Ovary (tissue), 7 donors: ENCODE measurements at regions not wholly inside any gene's neighbourhood (a gene's known extent, or its start where the extent isn't known, plus 50 kb on each side); places are given as distances from the start of the nearest gene placed in this dataset.

ENCODE experiments used
- DNase-seq, 5 donors: peaks; one replicate each; pipeline ENCODE4 v3.0.0-alpha.2; 2019 to 2020
- H3K27ac ChIP-seq, 2 donors: fragments of 200-600 bp; one replicate each; pipeline versions ENCODE4 v1.5.1 to v1.8.0; 2019 to 2022
- H3K27me3 ChIP-seq: fragments of 200-600 bp; one replicate; pipeline ENCODE4 v1.8.0; 2022
- H3K36me3 ChIP-seq: fragments of 200-600 bp; sonication (generic); one replicate; pipeline ENCODE4 v1.5.1; 2019
- H3K4me1 ChIP-seq: one replicate; pipeline ENCODE4 v1.8.1; 2013; ENCODE audit warnings: mild to moderate bottlenecking, moderate library complexity; ENCODE audit not compliant: insufficient read depth
- H3K4me3 ChIP-seq: fragments of 200-600 bp; sonication (generic); one replicate; pipeline ENCODE4 v1.5.1; 2017
- H3K9me3 ChIP-seq, 2 donors: fragments of 200-600 bp in 1 of 2; sonication (generic) in 1 of 2; one replicate each; pipeline versions ENCODE4 v1.5.1 to v1.8.1; 2013 to 2019; ENCODE audit warnings: mild to moderate bottlenecking in 1 of 2, moderate library complexity in 1 of 2
- EP300 ChIP-seq: sonication (generic); formaldehyde crosslinking; IDR thresholded peaks from one replicate; pipeline ENCODE4 v1.6.1; 2017; ENCODE audit warnings: antibody characterized with exemption
- POLR2A ChIP-seq: fragments of 450-650 bp; IDR thresholded peaks from one replicate; pipeline ENCODE4 v1.6.1; 2017; ENCODE audit warnings: antibody characterized with exemption, mild to moderate bottlenecking, moderate library complexity
- WGBS, 3 donors: extraction: QIAGEN DNeasy Blood & Tissue Kit in 1 of 3; methylation state at CpG; one replicate each; pipeline versions ENCODE4 v1.1.5 to v1.1.7; 2013 to 2017; 5-methylcytosine and 5-hydroxymethylcytosine counted together
- intact Hi-C, 4 donors: fragments of 100-400 bp; cut with DNase I; formaldehyde crosslinking; loops; one replicate each; pipeline versions ENCODE4 v1.11.0 to v1.15.1; 2022 to 2023
- TF ChIP-seq, protein P1 (sequence below), 3 donors: fragments of 450-650 bp in 2 of 3; fragments of 200-600 bp in 1 of 3; IDR thresholded peaks; one replicate each; pipeline versions ENCODE4 v1.5.1 to v1.8.0; 2016 to 2022; ENCODE audit warnings: antibody characterized with exemption in 3 of 3, mild to moderate bottlenecking in 1 of 3
- donor health status: DM: no; HTN: no; CAD: no; lungs with moderate emphysema.
- donor health status: DM: no; HTN: no; CAD: no.
- donor health status: Bipolar disorder and iron deficiency.
- donor health status: DM: no; HTN: no; CAD: no.
- donor health status: DM: yes; HTN: yes; CAD: no.

DNA sequence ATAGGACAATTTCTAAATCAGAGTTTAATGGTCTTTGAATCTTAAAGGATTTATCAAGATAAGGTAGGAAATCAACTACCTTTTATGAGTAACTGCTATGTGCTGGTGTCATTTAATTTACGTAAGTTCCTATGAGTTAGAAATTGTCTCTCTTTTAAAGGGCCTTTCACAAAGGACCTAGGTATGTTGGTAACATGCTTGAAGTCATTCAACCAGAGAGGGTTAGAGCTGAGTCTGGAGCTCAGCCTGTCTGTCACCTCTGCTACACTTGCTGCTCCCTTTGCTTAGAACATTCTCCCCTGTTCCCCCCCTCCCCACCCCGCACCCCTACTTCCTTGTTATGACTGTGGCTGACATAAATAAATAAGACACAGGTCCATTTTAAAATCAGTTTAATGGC is 190.3 kb upstream of the SEMA6A start:
- intact Hi-C loops, result no loop called here
- 94 to 99% (median 94%) methylated on average over 2 of the region's 2 CpGs for WGBS, 3 donors
- Histone ChIP-seq H3K9me3 (no peaks in the 10 kb centered on the region), H3K4me3 (no peak overlapping the region), H3K4me1 (peaks cover 3% of the 10 kb centered on the region), H3K27me3 (no peaks in the 10 kb centered on the region), H3K27ac (no peak overlapping the region), H3K36me3 (no peaks in the 10 kb centered on the region)
- no peak for TF ChIP-seq POLR2A
- TF ChIP-seq, protein P1, sequence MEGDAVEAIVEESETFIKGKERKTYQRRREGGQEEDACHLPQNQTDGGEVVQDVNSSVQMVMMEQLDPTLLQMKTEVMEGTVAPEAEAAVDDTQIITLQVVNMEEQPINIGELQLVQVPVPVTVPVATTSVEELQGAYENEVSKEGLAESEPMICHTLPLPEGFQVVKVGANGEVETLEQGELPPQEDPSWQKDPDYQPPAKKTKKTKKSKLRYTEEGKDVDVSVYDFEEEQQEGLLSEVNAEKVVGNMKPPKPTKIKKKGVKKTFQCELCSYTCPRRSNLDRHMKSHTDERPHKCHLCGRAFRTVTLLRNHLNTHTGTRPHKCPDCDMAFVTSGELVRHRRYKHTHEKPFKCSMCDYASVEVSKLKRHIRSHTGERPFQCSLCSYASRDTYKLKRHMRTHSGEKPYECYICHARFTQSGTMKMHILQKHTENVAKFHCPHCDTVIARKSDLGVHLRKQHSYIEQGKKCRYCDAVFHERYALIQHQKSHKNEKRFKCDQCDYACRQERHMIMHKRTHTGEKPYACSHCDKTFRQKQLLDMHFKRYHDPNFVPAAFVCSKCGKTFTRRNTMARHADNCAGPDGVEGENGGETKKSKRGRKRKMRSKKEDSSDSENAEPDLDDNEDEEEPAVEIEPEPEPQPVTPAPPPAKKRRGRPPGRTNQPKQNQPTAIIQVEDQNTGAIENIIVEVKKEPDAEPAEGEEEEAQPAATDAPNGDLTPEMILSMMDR (IDR thresholded peaks at IDR 0.05), result no peak
- no peak for TF ChIP-seq EP300
- DNase-seq, result no peak

DNA sequence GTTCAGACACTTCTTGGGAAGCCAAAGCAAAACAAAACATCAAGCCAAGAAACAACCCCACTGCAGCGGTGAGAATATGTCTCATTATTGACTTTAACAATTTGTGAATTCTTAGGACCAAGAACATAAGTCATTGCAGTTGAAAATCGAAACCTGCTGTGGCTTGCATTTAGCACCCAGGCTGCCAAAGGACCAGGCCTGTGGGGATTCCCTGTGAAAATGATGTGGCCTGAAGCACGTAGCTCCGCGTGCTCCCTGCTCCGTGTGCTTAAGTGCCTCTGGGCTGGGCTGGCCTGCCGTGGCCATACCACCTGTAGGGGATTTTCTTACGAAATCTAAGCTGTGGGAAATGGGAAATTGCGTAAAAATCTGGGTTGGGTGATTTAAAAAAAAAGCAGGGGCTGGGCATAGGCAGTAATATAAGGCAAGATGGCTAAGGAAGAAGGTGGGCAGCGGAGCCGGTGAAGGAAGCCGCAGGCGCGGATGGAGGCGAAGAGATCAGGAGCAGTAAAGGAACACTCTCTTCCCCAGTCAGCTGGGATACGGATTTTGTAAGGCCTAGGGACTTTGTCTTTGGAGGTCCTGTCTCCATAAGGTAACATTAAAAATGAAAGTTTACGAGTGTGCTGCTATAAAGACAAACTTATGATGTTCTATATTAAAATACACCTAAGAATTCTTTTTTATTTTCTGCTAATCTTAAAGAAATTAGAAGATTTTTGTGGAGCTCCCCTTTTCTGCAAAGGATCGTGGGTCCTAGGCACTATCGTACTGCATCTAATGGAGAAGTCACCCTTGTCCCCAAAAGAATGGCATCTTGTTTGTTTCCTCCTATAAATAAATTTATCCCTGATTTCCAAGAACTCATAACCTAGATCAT is 189.6 kb upstream of the SEMA6A start:
- intact Hi-C loops, result no loop called here
- Histone ChIP-seq H3K27me3 (no peaks in the 10 kb centered on the region), H3K36me3 (no peaks in the 10 kb centered on the region), H3K4me3 (no peak overlapping the region), H3K27ac (no peak overlapping the region), H3K4me1 (peaks cover 3% of the 10 kb centered on the region), H3K9me3 (no peaks in the 10 kb centered on the region)
- WGBS, 3 donors, result 91 to 94% (median 93%) methylated on average over 19 of the region's 19 CpGs
- DNase-seq, result no peak
- TF ChIP-seq POLR2A (no peak), EP300 (no peak)
- TF ChIP-seq, protein P1 (IDR thresholded peaks at IDR 0.05), result no peak

DNA sequence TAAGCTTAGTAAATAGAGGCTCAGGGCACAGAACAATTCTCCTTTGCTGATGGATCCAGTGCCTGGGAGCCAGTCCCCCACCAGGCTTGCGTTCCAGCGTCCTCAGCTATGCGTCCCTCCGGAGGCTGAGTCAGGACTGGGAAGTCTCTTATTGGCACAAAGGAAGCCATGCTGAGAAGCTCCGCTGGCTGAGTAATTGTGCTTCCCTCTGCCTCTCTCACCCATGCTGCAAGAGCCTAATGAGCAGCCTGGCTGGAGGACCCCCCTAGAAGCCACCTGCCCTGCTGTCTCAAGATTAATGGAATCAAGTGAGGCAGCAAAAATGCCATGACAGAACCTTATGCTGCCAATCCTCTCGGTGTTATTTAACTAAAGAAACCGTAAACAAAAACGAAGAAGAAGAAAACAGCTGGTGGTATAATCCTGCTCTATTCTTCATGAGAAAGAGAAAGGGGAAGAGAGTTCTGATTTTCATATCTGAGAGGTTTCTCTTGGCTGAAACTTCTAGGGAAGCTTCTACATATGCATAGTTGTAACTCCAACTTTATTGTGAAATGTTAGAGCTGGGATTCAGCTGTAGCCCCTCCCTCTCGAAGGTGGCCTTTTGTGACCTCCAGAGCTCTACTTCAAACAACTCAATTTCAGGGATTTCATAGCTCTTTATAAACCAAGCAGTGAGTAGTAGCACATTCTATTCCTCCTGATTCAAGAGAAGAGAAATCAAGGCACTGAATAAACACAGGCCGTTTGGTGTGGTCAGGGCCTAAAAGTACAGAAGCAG is 185.4 kb upstream of the SEMA6A start:
- no peaks in the 10 kb centered on the region for H3K36me3 ChIP-seq

DNA sequence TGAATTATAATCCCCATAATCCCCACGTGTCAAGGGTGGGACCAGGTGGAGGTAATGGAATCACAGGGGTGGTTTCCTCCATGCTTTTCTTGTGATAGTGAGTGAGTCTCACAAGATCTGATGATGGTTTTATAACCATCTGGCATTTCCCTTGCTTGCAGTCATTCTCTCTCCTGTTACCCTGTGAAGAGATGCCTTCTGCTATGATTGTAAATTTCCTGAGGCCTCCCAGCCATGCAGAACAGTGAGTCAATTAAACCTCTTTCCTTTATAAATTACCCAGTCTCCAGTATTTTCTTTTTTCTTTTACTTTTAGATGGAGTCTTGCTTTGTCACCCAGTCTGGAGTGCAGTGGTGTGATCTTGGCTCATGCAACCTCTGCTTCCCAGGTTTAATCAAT is 182.7 kb upstream of the SEMA6A start:
- no peaks in the 10 kb centered on the region for H3K27me3 ChIP-seq
- H3K9me3 ChIP-seq, result peaks cover 0 to 3% of the 10 kb centered on the region in 2 donors
- intact Hi-C loops, result no loop called here
- no peak for DNase-seq
- no peaks in the 10 kb centered on the region for H3K4me1 ChIP-seq
- 85 to 96% (median 93%) methylated on average over 1 of the region's 1 CpG for WGBS, 3 donors
- no peak overlapping the region for H3K27ac ChIP-seq
- no peak overlapping the region for H3K4me3 ChIP-seq
- H3K36me3 ChIP-seq, result no peaks in the 10 kb centered on the region
- TF ChIP-seq POLR2A, result no peak
- TF ChIP-seq, protein P1 (IDR thresholded peaks at IDR 0.05), result no peak
- no peak for TF ChIP-seq EP300

More for the DNA sequence above, 185.4 kb upstream of the SEMA6A start:
- Histone ChIP-seq H3K4me1 (no peaks in the 10 kb centered on the region), H3K27me3 (no peaks in the 10 kb centered on the region), H3K4me3 (no peak overlapping the region), H3K9me3 (peaks cover 0 to 3% of the 10 kb centered on the region in 2 donors), H3K27ac (peak overlapping the region in 1 of 2 donors; percentile 25)
- TF ChIP-seq EP300 (no peak), POLR2A (no peak)
- TF ChIP-seq, protein P1 (IDR thresholded peaks at IDR 0.05), result no peak
- intact Hi-C loops, result no loop called here
- DNase-seq, result no peak
- 59 to 75% (median 59%) methylated on average over 10 of the region's 10 CpGs for WGBS, 3 donors
